HEK293 (cell line): ENCODE measurements at regions not wholly inside any gene's neighbourhood (a gene's known extent, or its start where the extent isn't known, plus 50 kb on each side); places are given as distances from the start of the nearest gene placed in this dataset.

ENCODE experiments used
- ATF2 ChIP-seq: fragments of 450-650 bp; formaldehyde crosslinking; IDR thresholded peaks from 2 replicates; pipeline ENCODE4 v1.5.1; 2016; ENCODE audit warnings: missing biosample characterization, missing genetic modification characterization, low read depth
- CTCF ChIP-seq: fragments of 450-650 bp; formaldehyde crosslinking; IDR thresholded peaks from 2 replicates; pipeline ENCODE4 v1.5.1; 2016; ENCODE audit warnings: missing biosample characterization, missing genetic modification characterization
- PATZ1 ChIP-seq: fragments of 450-650 bp; formaldehyde crosslinking; IDR thresholded peaks from 2 replicates; pipeline ENCODE4 v1.5.1; 2016; ENCODE audit warnings: missing biosample characterization, missing genetic modification characterization
- REST ChIP-seq: fragments of 450-650 bp; formaldehyde crosslinking; IDR thresholded peaks from 2 replicates; pipeline ENCODE4 v1.5.1; 2016; ENCODE audit warnings: missing biosample characterization, missing genetic modification characterization
- ZNF140 ChIP-seq: fragments of 450-650 bp; formaldehyde crosslinking; IDR thresholded peaks from 2 replicates; pipeline ENCODE4 v1.5.1; 2016; ENCODE audit warnings: missing biosample characterization, missing genetic modification characterization
- ZNF146 ChIP-seq: fragments of 450-650 bp; formaldehyde crosslinking; IDR thresholded peaks from 2 replicates; pipeline ENCODE4 v1.5.1; 2016; ENCODE audit warnings: missing biosample characterization, missing genetic modification characterization
- ZNF148 ChIP-seq: fragments of 450-650 bp; formaldehyde crosslinking; IDR thresholded peaks from 2 replicates; pipeline ENCODE4 v1.5.0; 2017; ENCODE audit warnings: missing biosample characterization, missing genetic modification characterization, borderline replicate concordance
- ZNF24 ChIP-seq: fragments of 450-650 bp; formaldehyde crosslinking; IDR thresholded peaks from 2 replicates; pipeline ENCODE4 v1.5.1; 2016; ENCODE audit warnings: missing biosample characterization, missing genetic modification characterization
- ZNF292 ChIP-seq: fragments of 450-650 bp; formaldehyde crosslinking; IDR thresholded peaks from 2 replicates; pipeline ENCODE4 v1.5.1; 2016; ENCODE audit warnings: low read depth, missing biosample characterization, missing genetic modification characterization, borderline replicate concordance
- ZNF311 ChIP-seq: fragments of 450-650 bp; formaldehyde crosslinking; IDR thresholded peaks from 2 replicates; pipeline ENCODE4 v1.5.1; 2017; ENCODE audit warnings: missing biosample characterization, missing genetic modification characterization, borderline replicate concordance
- ZNF398 ChIP-seq: fragments of 450-650 bp; formaldehyde crosslinking; IDR thresholded peaks from 2 replicates; pipeline ENCODE4 v1.5.1; 2017; ENCODE audit warnings: missing biosample characterization, missing genetic modification characterization
- ZNF501 ChIP-seq: fragments of 450-650 bp; formaldehyde crosslinking; IDR thresholded peaks from 2 replicates; pipeline ENCODE4 v1.5.1; 2016; ENCODE audit warnings: missing biosample characterization, missing genetic modification characterization
- ZNF548 ChIP-seq: fragments of 450-650 bp; formaldehyde crosslinking; IDR thresholded peaks from 2 replicates; pipeline ENCODE4 v1.5.1; 2016; ENCODE audit warnings: missing biosample characterization, missing genetic modification characterization
- ZNF704 ChIP-seq: fragments of 450-650 bp; formaldehyde crosslinking; IDR thresholded peaks from 2 replicates; pipeline ENCODE4 v1.5.1; 2016; ENCODE audit warnings: missing biosample characterization, missing genetic modification characterization

GRCh38 chr14:105877645-105878044, 351.3 kb downstream of the TMEM121 start:
- TF ChIP-seq ZNF311 (tag by site-specific recombination) (no peak), ZNF24 (tag by site-specific recombination) (no peak), CTCF (no peak), ATF2 (tag by site-specific recombination) (no peak), PATZ1 (tag by site-specific recombination) (no peak), ZNF398 (tag by site-specific recombination) (no peak), ZNF292 (tag by site-specific recombination) (no peak), ZNF148 (tag by site-specific recombination) (no peak), ZNF548 (tag by site-specific recombination) (no peak), REST (tag by site-specific recombination) (no peak), ZNF501 (tag by site-specific recombination) (no peak), ZNF704 (no peak), ZNF146 (tag by site-specific recombination) (no peak), ZNF140 (no peak)
